Hepatocyte (in vitro differentiated cells): ENCODE measurements at regions not wholly inside any gene's neighbourhood (a gene's known extent, or its start where the extent isn't known, plus 50 kb on each side); places are given as distances from the start of the nearest gene placed in this dataset.

Experiments
- CTCF ChIP-seq: fragments of 200-600 bp; sonication (generic); IDR thresholded peaks from 2 replicates; pipeline ENCODE4 v1.5.1; 2016; ENCODE audit warnings: antibody characterized with exemption, mild to moderate bottlenecking; ENCODE audit not compliant: poor library complexity
- EZH2phosphoT487 ChIP-seq: fragments of 200-600 bp; sonication (generic); IDR thresholded peaks from one replicate; pipeline ENCODE4 v1.6.1; 2018; ENCODE audit warnings: antibody characterized with exemption, mild to moderate bottlenecking, low read depth, moderate library complexity; ENCODE audit not compliant: unreplicated experiment, severe bottlenecking

GRCh38 chr2:223313101-223313500 lies 261.1 kb downstream of the KCNE4 start:
- no peak for TF ChIP-seq CTCF
- TF ChIP-seq EZH2phosphoT487 = no peak
